Glomerular visceral epithelial cell (primary cell): ENCODE measurements at regions not wholly inside any gene's neighbourhood (a gene's known extent, or its start where the extent isn't known, plus 50 kb on each side); places are given as distances from the start of the nearest gene placed in this dataset.

ENCODE experiments used
- DNase-seq: peaks from one replicate; pipeline ENCODE4 v3.0.0-alpha.2; 2016; ENCODE audit errors: extremely low spot score

DNA sequence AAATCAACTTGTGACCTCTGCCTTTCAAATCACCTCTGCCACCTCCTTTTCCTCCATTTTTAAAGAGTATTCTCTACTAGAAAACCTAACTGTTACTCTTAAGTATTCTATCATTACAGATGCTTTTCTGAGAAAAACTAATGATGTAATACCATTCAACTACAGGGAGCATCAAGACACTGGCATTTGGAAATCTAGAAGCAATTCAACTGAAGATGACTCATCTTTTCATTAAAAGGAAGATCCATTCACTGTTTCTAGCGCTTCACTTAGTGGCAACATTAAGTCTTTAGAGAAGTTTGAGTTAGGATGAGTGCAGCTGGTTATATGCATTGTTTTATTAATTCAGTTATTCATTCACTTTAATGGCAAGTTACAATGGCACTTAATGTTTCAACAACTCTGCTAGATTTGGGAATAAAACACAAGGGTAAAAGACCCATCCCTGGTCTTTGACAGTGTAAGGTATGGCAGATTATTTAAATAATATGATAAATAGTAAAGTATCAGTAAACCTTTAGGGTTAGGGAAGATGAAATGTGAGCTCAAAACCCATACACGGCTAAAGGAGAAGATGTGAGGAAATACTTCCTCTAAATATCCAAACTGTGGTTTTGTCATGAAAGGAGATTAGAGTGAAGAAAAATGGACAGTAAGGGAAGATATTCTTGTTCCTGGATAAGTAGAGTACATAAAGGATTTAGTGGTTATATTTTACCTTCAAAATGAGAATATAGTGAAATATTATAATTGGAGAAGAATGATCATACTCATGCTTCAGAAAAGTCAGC, 61.7 kb downstream of the KCNJ2 start:
- DNase-seq, result no peak

DNA sequence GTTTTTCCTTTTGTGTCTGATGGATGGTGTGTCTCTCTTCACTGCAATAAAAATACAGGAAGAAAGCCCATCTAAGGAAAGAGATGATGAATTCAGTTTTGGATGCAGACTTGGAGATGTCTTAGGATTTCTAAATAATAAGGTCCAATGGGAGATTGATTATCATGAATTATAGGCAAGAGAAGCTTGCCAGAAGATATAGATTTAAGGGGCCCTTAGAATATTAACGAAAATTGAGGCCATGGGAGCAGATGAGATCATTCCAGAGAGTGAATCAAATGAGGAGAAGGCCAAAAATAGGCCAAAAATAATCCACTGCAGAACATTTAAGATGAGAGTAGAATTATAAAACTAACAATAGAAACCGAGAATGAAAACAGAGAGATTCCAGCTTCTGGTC, 63.1 kb downstream of the KCNJ2 start:
- no peak for DNase-seq

DNA sequence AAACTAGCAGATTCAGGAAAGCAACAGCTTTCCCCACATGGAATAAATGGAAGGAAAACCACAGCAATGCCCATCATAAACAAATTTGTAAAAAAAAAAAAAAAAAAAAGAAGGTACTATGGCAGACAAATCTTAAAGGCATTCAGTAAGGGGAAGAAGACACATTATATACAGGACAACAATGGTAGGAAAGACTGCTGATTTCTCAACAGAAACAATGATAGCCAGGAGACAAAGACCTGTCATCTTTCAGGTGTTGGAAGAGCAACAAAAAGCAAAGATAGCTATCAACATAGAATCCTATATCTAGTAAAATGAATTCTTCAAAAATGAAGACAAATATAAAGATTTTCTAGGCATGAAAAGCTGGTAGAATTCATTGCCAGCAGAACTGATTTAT, 65.9 kb downstream of the KCNJ2 start:
- DNase-seq, result no peak

DNA sequence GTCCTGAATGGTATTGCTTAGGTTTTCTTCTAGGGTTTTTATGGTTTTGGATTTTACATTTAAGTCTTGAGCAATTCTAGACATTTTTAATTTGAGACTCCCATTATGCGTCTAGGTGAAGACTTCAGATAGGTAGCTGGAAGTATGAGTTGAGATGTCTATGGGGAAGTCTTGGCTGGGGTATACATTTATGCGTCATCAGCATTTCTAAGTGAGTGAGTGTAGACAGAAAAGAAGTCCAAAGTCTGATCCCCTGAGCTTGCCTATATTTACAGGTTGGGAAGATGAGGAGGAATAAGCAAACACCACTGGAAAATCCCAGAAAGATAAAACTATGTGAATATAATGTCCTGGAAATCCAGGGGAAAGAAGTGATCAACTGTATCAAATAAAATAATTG, 68.9 kb downstream of the KCNJ2 start:
- DNase-seq, result no peak

DNA sequence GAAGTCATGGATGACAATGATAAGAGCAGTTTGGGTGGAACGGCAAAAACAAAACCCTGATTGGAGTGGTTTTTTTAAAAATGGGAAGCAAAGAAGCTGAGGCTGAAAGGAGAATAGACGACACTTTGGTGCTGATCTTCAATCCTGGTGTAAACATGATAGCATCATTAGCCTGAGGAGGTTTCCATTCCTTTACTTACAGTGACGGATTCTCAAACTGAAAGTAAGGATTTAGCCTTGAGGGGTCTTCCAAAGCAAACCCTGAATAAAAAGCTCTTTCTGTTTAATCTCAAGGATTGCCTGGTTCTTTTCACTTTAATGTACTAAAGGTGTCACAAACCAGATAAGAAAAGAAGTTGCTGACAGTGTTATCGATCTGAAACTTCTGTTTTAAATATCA, 69.3 kb downstream of the KCNJ2 start:
- DNase-seq, result no peak

DNA sequence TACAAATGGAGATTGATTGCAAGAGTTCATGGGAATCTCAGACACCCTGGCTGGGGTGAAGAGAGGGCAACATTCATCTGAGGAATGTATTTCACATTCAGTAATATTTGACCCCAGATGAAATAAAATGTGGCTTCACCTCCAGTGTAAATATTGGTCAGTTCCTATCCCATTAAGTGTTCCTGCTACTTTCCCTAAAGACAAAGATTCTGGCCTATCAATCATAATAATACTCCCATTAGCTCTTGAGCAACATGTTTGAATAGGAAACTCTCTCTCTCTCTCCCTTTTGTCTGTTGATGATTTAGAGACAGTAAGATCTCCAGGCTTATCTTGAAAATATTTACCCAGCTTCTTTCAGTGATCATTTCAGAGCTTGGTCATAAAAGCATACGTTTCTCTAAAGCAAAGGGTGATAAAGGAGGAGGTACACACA, 70.1 kb downstream of the KCNJ2 start:
- no peak for DNase-seq

DNA sequence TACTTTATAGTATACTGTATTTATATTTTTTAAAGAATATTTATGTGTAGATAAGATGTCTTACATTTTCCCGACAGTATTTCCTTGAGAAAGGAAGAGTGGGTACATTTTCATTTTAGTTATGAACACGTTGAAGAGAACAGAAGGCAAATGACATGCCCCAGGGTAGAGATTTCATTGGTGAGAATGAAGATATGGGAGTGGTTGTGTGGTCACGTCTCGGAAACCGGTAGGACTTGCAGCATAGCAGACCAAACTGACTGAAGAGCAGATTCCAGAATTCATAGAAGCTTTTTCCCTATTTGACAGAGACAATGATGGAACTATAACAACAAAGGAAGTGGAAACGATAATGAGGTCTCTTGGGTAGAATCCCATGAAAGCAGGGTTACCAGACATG, 71.7 kb downstream of the KCNJ2 start:
- no peak for DNase-seq

DNA sequence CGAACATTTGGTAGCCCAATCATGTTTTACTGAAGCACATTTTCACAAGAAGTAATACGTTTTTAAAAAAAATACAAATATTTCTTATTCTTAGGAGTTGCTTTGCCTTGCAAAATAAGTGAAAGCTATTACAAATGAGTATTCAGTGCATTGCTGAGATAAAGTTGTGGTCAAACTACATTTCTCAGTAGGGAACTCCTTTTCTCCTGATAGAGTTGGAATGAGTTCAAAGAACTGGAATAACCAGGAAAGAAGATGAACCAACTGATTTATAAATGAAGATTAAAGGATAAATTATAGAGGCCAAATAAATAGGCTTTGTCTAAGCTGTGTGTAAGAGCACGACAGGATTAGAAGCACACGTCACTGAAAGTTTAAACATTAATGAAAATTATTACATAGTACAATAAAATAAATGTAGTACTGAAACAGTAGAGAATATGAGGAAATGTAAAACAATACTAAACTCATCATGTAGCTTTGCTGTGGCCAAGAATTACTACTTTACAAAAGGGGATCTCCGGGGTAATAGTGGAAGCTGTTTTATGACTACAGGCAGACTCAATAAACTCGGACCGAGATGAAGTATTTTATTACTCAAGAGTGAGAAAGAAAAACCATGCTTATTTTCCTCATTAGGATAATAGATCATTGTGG, 73.6 kb downstream of the KCNJ2 start:
- DNase-seq, result no peak

DNA sequence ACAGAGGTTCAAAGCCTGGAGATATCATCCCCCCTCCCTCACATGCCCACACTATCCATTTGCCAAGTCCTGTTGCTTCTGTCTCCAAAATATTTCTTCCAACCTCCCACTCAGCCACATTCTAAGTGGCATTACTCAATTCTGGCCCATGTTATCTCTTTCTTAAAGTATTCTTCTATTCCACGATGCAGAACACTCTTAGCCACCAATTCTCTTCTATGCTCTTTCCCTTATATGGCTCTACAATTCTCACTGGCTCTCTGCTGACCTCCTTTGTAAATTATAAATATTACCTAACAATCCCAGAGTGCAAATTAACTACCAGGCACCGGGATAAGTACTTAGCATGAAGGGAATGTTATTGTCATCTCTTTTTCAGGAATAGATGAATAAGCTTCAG, 82.4 kb downstream of the KCNJ2 start:
- DNase-seq, result no peak

DNA sequence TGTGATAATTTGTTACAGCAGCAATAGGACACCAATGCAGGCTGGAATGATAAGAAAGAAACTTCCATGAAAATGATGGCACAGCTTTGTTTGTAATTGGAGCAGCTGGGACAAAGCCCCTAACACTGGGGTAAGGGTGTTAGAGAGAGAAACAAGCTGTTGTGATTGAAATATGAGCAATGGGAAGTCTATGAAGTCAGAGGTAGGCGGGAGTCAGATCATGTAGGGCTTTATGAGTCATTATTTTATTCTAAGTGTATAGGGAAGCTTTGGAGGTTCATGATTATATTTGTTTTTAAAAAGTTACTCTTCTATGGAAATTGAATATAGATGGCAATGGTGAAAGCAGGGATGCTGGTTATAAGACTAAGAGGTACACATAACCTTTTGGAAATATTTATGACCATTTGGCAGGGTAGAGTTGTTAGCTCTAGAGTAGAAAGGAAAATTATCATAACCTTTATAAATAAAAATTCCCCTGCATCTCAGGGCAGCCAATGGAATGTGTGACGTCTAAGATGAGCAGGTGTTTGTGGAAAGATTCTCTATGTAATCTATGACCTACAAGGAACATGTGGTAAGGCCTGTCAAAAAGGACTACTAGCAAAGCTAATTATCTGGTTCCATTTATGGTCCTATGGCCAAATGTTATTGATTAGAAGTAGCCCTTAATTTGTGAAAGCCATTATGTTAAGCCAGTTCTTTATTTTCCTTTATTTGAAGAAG, 85.6 kb downstream of the KCNJ2 start:
- DNase-seq, result no peak

DNA sequence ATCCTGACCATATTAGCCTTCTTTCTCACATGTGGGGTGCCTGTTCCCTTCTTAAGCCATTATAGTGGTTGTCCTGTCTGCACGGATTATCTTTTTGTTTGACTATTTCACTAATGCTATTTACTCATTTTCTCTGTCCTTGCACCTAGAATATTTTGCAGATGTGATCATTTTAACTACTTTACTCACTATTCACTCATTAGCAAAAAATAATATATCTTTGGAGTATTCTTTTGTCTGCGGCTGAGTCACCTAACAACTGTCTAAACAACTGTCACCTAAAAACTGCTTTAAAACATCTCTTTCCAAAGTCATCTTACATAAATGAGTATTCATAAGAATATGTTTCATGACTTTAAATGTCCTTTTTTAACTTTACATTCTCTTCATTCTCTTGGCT, 87.4 kb downstream of the KCNJ2 start:
- DNase-seq, result no peak

DNA sequence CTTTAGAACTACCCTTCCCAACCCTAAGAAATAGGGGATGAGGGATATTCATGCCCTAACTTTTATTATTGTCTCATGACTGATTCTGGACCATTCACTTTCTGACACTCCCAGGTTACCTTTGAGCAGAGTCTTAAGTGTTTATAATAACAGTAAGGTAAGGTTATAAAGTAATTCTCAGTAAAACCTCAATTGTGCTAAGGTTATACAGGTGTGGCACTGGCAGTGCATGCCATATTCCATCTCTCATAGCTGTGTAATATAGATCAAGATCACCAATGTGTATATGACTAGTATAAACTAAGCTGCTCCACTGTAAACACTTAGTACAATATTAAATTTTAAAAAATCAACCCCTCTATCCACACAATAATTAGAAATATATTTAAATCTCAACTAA, 89.1 kb downstream of the KCNJ2 start:
- DNase-seq, result no peak

DNA sequence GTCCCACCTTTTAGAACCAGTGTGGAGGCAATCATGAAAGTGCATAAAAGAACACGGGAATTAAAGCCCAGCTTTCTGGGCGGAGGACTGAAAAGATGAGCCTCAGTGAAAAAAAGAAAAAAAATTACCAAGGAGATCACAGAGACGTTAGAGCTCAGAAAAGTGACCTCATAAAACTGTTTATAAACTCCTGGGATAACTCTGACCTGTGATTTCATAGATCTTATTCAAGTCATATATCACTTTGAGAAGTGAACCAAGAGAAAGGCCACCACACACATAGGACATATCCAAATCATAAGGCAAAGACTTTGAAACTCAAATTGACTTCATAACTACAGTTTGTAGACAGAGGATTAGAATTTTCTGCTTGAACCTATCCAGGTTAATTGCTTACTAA, 90.1 kb downstream of the KCNJ2 start:
- no peak for DNase-seq

DNA sequence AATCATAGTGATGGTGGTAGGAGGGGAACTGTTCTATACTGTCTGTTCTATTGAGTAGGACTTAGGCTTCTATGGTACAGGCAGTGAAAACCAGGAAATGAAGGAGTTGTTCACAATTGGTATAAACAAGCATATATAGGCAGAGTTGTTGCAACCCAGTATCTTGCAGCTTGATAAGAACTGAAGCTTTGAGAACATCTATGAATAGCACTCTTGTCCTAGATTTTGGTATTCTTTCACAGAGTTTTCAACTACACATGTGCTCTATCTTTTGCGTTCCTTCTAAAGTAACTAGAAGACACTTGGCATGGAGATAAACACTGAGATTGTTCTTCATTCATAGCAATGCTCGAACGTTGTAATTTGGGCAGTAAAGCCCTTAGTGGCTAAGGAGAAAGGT, 91.8 kb downstream of the KCNJ2 start:
- DNase-seq, result no peak

DNA sequence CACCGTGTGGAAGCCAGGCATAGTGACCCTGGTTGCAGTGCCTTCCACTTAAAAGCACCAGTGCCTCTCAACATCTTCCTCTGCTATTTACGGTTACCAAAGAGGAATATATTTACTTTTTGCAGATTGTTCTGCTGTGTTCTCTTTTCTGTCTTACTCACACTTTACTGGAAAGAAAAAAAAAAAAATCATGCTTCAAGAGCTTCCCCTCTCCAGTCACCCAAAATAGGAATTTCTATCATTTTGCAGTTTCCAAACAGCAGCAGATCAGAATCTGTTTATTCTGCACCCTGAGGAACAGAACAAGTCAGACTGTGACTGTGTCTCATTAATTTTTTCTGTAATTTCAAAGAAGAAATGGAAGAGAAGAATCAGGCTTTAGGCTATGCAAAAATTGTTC, 96.1 kb downstream of the KCNJ2 start:
- DNase-seq, result no peak

DNA sequence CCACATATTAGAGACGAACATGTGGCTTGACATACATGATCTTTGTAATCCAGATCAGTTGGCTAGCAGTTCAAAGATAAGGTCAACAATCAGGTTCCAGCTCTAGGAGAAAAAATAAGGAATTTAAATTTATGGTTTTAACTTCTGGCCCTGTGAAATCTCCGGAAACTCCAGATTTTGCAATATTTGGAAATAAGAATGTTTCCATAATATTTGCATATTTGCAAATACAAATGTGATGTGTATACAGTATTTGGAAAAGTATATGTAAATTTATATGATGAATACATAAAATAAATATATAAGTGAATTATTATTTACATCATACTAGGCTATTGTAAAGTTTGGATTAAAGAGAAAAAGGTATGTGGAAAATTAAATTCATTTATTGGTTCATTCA, 97.1 kb downstream of the KCNJ2 start:
- DNase-seq, result no peak

DNA sequence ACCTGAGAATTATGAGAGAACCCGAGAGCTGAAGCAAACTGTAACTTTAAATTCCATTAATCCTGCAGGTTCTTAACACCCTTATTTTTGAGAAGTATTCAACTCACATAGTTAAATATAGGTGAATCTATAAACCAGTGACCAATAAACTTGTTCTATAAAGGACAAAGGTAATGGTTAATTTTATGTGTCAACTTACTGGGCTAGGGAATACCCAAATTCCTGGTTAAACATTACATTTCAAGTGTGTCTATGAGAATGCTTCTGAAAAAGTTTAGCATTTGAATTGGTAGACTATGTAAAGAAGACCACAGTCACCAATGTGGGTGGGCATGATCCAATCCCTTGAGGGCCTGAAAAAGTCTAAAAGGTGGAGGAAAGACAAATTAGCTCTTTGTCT, 99.1 kb downstream of the KCNJ2 start:
- DNase-seq, result no peak

DNA sequence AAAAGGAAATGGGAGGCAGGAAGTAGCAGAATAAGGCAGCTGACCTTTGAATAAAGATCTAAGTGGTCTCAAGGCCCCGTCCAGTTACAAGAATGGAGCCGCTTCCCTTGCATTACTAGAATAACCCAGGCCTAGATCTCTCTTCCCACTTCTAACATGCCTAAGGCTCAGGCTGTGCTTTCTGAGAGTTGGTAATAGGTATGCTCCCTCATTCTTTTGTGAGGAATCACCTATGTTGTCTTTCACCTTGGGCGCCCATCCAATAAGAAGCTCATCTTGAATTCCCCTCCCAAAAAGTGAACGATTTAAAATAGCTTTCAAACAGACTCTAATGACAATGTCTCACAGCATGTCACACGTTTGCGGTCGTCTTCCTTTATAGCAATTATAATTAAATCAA, 101.2 kb downstream of the KCNJ2 start:
- DNase-seq, result no peak

DNA sequence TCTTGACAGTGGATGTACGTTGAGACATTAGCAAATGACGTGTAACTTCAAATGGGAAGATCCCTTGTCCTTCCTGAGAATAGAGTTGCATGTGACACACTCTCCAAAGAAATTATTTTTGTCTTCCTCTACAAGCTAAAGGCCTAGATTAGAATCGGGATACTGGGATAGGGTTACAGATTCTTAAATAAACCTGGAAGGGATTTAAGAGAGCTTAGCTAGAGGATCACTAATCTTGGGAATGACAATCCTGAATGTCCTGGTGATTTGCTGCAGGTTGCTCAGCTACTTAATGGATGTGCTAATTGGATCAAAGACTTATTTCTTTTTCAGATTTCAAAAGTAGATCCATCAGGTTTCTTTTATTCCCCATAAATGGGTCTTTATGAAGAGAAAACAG, 101.9 kb downstream of the KCNJ2 start:
- DNase-seq, result no peak

DNA sequence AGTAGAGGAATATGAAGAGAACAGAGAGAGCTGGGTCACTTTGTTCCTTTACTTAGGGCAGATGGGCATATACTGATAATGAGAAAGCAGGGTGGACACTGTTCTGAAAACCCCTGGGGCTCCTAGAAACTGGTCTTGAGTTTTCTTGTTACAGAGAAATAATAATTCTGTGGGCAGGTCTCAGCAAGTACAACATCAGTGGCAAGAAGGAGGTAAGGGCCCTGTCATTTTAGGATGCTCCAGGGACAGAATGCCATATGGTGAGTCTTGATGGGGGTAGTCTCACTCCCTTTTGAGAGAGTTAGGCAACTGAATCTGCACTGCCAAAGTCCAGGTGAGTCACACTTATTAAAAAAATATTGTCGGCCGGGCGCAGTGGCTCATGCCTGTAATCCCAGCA, 102.3 kb downstream of the KCNJ2 start:
- DNase-seq, result no peak

DNA sequence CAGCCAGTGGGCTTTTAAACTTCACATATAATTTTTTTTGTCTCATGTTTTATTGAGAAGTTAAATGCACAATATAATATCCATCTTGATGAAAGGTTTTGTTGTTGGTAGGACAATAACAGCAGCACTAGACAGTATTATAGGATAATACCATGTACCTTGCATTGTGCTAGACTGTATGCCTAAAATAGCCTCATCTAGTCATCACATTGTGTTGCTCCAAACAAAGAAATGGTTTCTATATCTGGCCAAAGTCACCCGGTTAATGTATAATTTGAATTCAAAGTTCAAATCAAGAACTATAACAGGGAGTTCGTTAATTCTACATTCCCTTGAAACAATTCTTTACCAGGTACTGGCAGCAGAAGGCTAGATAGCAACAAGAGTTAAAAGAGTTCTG, 104.9 kb downstream of the KCNJ2 start:
- no peak for DNase-seq

DNA sequence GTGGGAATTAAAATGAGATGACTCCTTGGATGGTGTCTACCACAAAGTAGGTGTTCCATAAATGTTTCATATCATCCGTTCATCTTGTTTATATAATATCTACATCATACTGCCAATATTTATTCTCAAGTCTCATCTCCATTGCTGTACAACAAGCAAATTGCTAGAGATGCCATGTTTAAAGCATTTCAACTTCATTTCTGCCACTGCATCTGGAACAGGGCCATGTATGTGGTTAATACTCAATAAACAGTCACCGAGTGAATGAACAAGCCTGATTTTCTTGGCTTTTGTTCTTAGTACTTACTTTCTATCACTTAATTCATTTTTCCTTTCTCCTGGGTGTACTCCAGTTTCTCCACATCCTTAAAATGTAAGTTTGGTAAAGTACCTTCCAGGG, 107.6 kb downstream of the KCNJ2 start:
- no peak for DNase-seq

DNA sequence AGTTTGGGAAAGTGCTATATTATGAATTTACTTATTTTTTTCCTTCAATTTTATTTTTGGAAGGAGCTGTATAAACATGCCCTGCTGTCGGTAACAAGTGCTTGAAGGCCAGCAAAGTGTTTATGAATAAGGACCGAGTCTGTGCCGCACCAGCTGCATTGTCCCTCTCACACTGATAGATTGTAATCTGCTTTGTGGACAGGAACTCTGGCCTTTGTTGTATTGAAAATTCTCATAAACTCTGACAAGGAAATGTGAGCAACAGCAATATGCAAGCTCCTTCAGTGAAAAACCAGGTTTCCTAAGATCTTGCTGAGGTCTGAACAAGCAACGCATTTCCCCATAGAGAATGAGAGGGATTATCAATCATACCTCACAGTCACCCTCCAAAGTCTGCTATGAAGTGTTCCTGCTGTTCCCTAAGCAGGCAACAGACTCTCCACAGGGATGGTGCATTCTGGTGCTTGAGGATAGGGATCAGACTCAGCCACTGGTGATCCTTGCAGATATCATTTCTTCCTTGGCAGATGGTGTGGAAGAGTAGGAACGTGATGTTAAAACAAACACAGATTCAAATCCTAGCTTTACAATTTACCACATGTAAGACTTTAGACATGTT, 109.6 kb downstream of the KCNJ2 start:
- no peak for DNase-seq
